Peyer's patch (tissue), 4 donors: ENCODE measurements at regions not wholly inside any gene's neighbourhood (a gene's known extent, or its start where the extent isn't known, plus 50 kb on each side); places are given as distances from the start of the nearest gene placed in this dataset.

Experiments used
- CTCF ChIP-seq, 6 experiments: fragments of 450-650 bp in 4 of 6; fragments of 200-600 bp in 2 of 6; sonication (generic) in 1 of 6; IDR thresholded peaks; one replicate each; pipeline ENCODE4 v1.5.1; 2017 to 2019; ENCODE audit warnings: antibody characterized with exemption in 6 of 6, mild to moderate bottlenecking in 3 of 6, moderate library complexity in 1 of 6
- POLR2A ChIP-seq, 2 donors: fragments of 450-650 bp; IDR thresholded peaks; one replicate each; pipeline ENCODE4 v1.5.1; 2017; ENCODE audit warnings: antibody characterized with exemption in 2 of 2, mild to moderate bottlenecking in 2 of 2, moderate library complexity in 2 of 2

- TF ChIP-seq CTCF (IDR thresholded peaks at IDR 0.05): no peak
- no peak for TF ChIP-seq POLR2A (IDR thresholded peaks at IDR 0.05)
Observed at GRCh38 chr4:134421734-134422133, 220.1 kb upstream of the PABPC4L start.
